ENCODE measurements at regions not wholly inside any gene's neighbourhood (a gene's known extent, or its start where the extent isn't known, plus 50 kb on each side); places are given as distances from the start of the nearest gene placed in this dataset.

DNA sequence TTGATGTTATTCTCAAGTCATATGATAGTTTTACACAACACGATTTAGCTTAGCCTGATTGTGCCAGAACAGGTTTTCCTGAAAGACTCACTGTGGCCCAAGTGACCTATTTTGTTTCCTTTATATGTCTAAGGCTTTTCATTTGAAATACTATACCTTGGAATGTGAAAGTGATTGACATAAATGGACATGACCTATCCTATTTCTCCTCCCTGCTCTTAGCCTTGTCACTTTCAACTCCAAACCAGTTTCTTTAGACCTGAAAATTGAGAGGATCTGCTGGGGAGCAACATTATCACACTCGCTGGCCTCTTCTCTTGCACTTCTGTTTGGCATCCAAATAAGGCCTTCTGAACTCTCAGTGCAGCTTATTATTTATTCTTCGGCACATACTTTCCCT is 496.8 kb downstream of the MAT2B start:
- H2AFZ ChIP-seq (ENCODE audit: low read length) = no peak overlapping the region
- intact Hi-C loops (cut with micrococcal nuclease; ENCODE audit: unreplicated experiment) = no loop called here
- TF ChIP-seq CTCF (conservative IDR thresholded peaks at IDR 0.05; ENCODE audit: low read length) (no peak), EZH2phosphoT487 (IDR thresholded peaks at IDR 0.05; ENCODE audit: borderline replicate concordance, low read depth, low read length) (no peak)
- no TSS peak for BruUV-seq (replicated peaks)
- no peaks in the 10 kb centered on the region for H4K20me1 ChIP-seq (ENCODE audit: insufficient read depth, low read length)
- POLR2A ChIA-PET = interaction anchor here (1.3 kb wide), 1 partner anchor 18 kb away, joined by 4 read pairs; no protein-coding TSS in a partner anchor
- H3K4me2 ChIP-seq (ENCODE audit: low read length) = no peak overlapping the region
- no peaks in the 10 kb centered on the region for H3K79me2 ChIP-seq (ENCODE audit: insufficient read depth, low read depth, low read length)
- no peaks in the 10 kb centered on the region for H3K36me3 ChIP-seq (ENCODE audit: insufficient read depth, low read length)
- H3K4me1 ChIP-seq (ENCODE audit: insufficient read depth, low read length, poor library complexity, severe bottlenecking) = no peaks in the 10 kb centered on the region
- no peak overlapping the region for H3K4me3 ChIP-seq (ENCODE audit: low read depth, low read length, poor library complexity, severe bottlenecking)
- no peak overlapping the region for H3K27ac ChIP-seq (ENCODE audit: low read depth, low read length, poor library complexity, severe bottlenecking)
- CTCF ChIA-PET (ENCODE audit: unreplicated experiment) = no interaction called here
- H3K9me2 ChIP-seq (ENCODE audit: insufficient read depth, low read length) = no peaks in the 10 kb centered on the region
- no peaks in the 10 kb centered on the region for H3K9me3 ChIP-seq (ENCODE audit: low read length)
- no peak for DNase-seq (ENCODE audit: low spot score)

GRCh38 chr5:164002628-164003027 is 497.2 kb downstream of the MAT2B start:
- Histone ChIP-seq H3K9me3 (ENCODE audit: low read length) (no peaks in the 10 kb centered on the region), H3K79me2 (ENCODE audit: insufficient read depth, low read depth, low read length) (no peaks in the 10 kb centered on the region), H3K27ac (ENCODE audit: low read depth, low read length, poor library complexity, severe bottlenecking) (no peak overlapping the region), H3K4me3 (ENCODE audit: low read depth, low read length, poor library complexity, severe bottlenecking) (no peak overlapping the region), H2AFZ (ENCODE audit: low read length) (no peak overlapping the region), H4K20me1 (ENCODE audit: insufficient read depth, low read length) (no peaks in the 10 kb centered on the region), H3K4me1 (ENCODE audit: insufficient read depth, low read length, poor library complexity, severe bottlenecking) (no peaks in the 10 kb centered on the region), H3K36me3 (ENCODE audit: insufficient read depth, low read length) (no peaks in the 10 kb centered on the region), H3K9me2 (ENCODE audit: insufficient read depth, low read length) (no peaks in the 10 kb centered on the region), H3K4me2 (ENCODE audit: low read length) (no peak overlapping the region)
- TF ChIP-seq CTCF (conservative IDR thresholded peaks at IDR 0.05; ENCODE audit: low read length) = no peak
- TF ChIP-seq EZH2phosphoT487 (IDR thresholded peaks at IDR 0.05; ENCODE audit: borderline replicate concordance, low read depth, low read length) = no peak
- ChIA-PET CTCF (ENCODE audit: unreplicated experiment) (no interaction called here), POLR2A (no interaction called here)
- intact Hi-C loops (cut with micrococcal nuclease; ENCODE audit: unreplicated experiment) = no loop called here
- no peak for DNase-seq (ENCODE audit: low spot score)
- no TSS peak for BruUV-seq (replicated peaks)

DNA sequence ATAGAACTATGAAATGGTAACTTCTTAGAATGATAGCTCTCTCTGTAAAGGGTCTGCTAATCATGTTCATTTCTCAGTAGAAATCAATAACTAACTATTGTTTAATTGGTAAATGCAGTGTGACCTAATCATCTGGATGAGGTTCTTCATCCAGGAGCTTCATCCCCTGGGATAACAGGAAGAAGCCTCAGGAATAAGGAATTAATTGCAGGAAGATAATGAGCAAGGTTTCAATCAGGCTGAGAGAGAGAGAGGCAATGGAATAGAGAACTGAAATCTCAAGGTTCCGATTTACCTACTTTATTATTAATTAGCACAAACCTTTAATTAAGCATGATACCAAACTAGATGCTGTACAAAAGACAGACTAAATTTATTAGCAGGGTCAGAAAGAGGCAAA is 499.7 kb downstream of the MAT2B start:
- no TSS peak for BruUV-seq (replicated peaks)
- Histone ChIP-seq H4K20me1 (ENCODE audit: insufficient read depth, low read length) (no peaks in the 10 kb centered on the region), H2AFZ (ENCODE audit: low read length) (no peak overlapping the region), H3K9me3 (ENCODE audit: low read length) (no peaks in the 10 kb centered on the region), H3K4me3 (ENCODE audit: low read depth, low read length, poor library complexity, severe bottlenecking) (no peak overlapping the region), H3K4me2 (ENCODE audit: low read length) (no peak overlapping the region), H3K36me3 (ENCODE audit: insufficient read depth, low read length) (no peaks in the 10 kb centered on the region), H3K9me2 (ENCODE audit: insufficient read depth, low read length) (no peaks in the 10 kb centered on the region), H3K27ac (ENCODE audit: low read depth, low read length, poor library complexity, severe bottlenecking) (no peak overlapping the region), H3K79me2 (ENCODE audit: insufficient read depth, low read depth, low read length) (no peaks in the 10 kb centered on the region), H3K4me1 (ENCODE audit: insufficient read depth, low read length, poor library complexity, severe bottlenecking) (no peaks in the 10 kb centered on the region)
- ChIA-PET CTCF (ENCODE audit: unreplicated experiment) (no interaction called here), POLR2A (interaction anchor here (0.6 to 0.7 kb wide), 2 partner anchors 69 to 525 kb away, joined by 4 to 7 read pairs; no protein-coding TSS in a partner anchor)
- TF ChIP-seq EZH2phosphoT487 (IDR thresholded peaks at IDR 0.05; ENCODE audit: borderline replicate concordance, low read depth, low read length) (no peak), CTCF (conservative IDR thresholded peaks at IDR 0.05; ENCODE audit: low read length) (no peak)
- DNase-seq (ENCODE audit: low spot score) = no peak
- intact Hi-C loops (cut with micrococcal nuclease; ENCODE audit: unreplicated experiment) = loop anchor here (5.0 kb wide), 1 partner anchor 443 kb away; no protein-coding TSS in a partner anchor
